ENCODE measurements at regions not wholly inside any gene's neighbourhood (a gene's known extent, or its start where the extent isn't known, plus 50 kb on each side); places are given as distances from the start of the nearest gene placed in this dataset.

DNA sequence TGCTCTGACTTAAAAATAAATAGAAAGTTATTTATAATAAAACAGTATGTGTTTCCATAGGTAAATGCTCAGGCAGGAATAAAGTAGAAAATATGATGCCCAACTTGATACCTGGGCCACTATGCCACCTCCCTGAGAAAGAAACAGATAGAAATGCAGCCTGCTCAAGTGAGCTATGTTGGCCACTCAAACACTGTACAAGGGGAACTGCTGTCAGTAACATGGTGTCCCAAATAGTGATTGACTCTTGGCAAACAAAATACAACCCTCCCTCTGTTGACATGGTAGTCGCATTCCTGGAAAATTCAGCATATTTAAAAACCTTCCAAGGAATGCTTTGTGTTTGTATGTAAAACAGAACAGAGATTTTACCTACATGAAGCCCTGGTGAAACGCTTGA is 66.9 kb upstream of the KCNE2 start:
- Histone ChIP-seq H3K9ac (ENCODE audit: low read length) (no peak overlapping the region), H3F3A (ENCODE audit: insufficient read depth, low read length) (no peaks in the 10 kb centered on the region), H3K4me3 (ENCODE audit: low read depth, low read length, poor library complexity, severe bottlenecking) (no peak overlapping the region), H3K27ac (ENCODE audit: low read depth, low read length, poor library complexity, severe bottlenecking) (no peak overlapping the region), H3K36me3 (ENCODE audit: insufficient read depth, low read length) (no peaks in the 10 kb centered on the region), H3K9me2 (ENCODE audit: low read depth, low read length) (no peaks in the 10 kb centered on the region), H3K4me2 (ENCODE audit: low read length) (no peak overlapping the region), H4K20me1 (ENCODE audit: insufficient read depth, low read length) (no peaks in the 10 kb centered on the region), H2AFZ (ENCODE audit: low read length) (no peak overlapping the region), H3K27me3 (ENCODE audit: insufficient read depth, low read length) (no peaks in the 10 kb centered on the region), H3K79me2 (ENCODE audit: insufficient read depth, low read length) (no peaks in the 10 kb centered on the region), H3K9me3 (ENCODE audit: low read length) (no peaks in the 10 kb centered on the region), H3K4me1 (ENCODE audit: insufficient read depth, low read length, severe bottlenecking) (no peaks in the 10 kb centered on the region)
- no peak for TF ChIP-seq EZH2 (IDR thresholded peaks at IDR 0.05; ENCODE audit: borderline replicate concordance, low read length)
- TF ChIP-seq, protein P1, sequence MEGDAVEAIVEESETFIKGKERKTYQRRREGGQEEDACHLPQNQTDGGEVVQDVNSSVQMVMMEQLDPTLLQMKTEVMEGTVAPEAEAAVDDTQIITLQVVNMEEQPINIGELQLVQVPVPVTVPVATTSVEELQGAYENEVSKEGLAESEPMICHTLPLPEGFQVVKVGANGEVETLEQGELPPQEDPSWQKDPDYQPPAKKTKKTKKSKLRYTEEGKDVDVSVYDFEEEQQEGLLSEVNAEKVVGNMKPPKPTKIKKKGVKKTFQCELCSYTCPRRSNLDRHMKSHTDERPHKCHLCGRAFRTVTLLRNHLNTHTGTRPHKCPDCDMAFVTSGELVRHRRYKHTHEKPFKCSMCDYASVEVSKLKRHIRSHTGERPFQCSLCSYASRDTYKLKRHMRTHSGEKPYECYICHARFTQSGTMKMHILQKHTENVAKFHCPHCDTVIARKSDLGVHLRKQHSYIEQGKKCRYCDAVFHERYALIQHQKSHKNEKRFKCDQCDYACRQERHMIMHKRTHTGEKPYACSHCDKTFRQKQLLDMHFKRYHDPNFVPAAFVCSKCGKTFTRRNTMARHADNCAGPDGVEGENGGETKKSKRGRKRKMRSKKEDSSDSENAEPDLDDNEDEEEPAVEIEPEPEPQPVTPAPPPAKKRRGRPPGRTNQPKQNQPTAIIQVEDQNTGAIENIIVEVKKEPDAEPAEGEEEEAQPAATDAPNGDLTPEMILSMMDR (IDR thresholded peaks at IDR 0.05; ENCODE audit: low read length) = no peak

DNA sequence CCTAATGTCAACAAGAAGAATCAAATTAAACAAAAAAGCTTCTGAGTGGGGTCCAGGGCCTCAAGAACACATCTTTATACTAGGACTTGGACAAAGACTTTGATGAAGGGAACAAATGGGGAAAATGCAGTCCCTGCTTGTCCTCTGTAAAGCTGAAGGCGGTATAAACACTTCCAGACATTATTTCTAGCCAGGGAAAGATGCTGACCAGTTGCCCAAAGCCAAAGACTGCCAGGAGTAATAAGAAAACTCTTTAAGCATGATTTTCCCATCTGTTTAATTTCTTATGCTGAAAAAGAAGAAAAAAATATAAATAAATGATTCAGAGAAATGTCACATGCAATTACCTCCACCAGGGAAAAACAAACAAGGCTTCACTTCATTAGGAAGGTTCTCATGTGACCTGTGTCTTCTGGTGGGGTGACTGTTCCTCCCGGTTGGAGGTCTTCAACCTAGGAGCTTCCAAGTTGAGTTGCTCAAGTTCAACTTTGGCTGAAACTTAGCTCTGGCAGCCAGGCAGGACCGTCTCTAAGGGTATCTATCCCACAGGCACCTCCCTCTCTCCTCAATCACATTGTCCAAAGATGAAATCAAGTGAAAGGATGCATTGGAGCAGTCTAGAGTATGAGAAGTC is 65.2 kb upstream of the KCNE2 start:
- Histone ChIP-seq H3K4me3 (ENCODE audit: low read depth, low read length, poor library complexity, severe bottlenecking) (no peak overlapping the region), H3K4me1 (ENCODE audit: insufficient read depth, low read length, severe bottlenecking) (no peaks in the 10 kb centered on the region), H2AFZ (ENCODE audit: low read length) (no peak overlapping the region), H3F3A (ENCODE audit: insufficient read depth, low read length) (no peaks in the 10 kb centered on the region), H3K27ac (ENCODE audit: low read depth, low read length, poor library complexity, severe bottlenecking) (no peak overlapping the region), H3K9me3 (ENCODE audit: low read length) (no peaks in the 10 kb centered on the region), H3K79me2 (ENCODE audit: insufficient read depth, low read length) (no peaks in the 10 kb centered on the region), H4K20me1 (ENCODE audit: insufficient read depth, low read length) (no peaks in the 10 kb centered on the region), H3K9me2 (ENCODE audit: low read depth, low read length) (no peaks in the 10 kb centered on the region), H3K4me2 (ENCODE audit: low read length) (no peak overlapping the region), H3K36me3 (ENCODE audit: insufficient read depth, low read length) (no peaks in the 10 kb centered on the region), H3K27me3 (ENCODE audit: insufficient read depth, low read length) (no peaks in the 10 kb centered on the region), H3K9ac (ENCODE audit: low read length) (no peak overlapping the region)
- no peak for TF ChIP-seq EZH2 (IDR thresholded peaks at IDR 0.05; ENCODE audit: borderline replicate concordance, low read length)
- TF ChIP-seq, protein P1 (IDR thresholded peaks at IDR 0.05; ENCODE audit: low read length) = no peak

DNA sequence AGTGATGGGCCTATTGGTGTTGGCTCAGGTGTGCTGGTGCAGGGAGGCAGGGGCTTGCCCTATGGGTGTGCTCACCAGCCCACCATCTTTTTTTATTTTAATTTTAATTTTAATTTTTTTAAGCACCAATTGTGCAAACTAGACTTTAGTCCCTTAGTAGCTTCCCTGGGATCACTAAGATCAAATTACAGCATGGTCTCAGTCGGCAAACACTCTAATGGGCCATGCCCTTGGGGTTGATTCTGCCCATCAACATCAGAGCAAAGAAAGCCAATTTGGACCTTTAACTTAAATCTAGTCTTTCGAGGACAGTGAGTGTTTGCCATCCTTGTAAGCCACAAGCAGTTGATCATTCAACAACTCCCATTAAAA is 64.7 kb upstream of the KCNE2 start:
- H3K9me3 ChIP-seq (ENCODE audit: low read length) = no peaks in the 10 kb centered on the region
- no peaks in the 10 kb centered on the region for H3K9me2 ChIP-seq (ENCODE audit: low read depth, low read length)
- H3K4me2 ChIP-seq (ENCODE audit: low read length) = no peak overlapping the region
- H3K36me3 ChIP-seq (ENCODE audit: insufficient read depth, low read length) = no peaks in the 10 kb centered on the region
- no peaks in the 10 kb centered on the region for H3F3A ChIP-seq (ENCODE audit: insufficient read depth, low read length)
- TF ChIP-seq, protein P1 (IDR thresholded peaks at IDR 0.05; ENCODE audit: low read length) = no peak
- TF ChIP-seq EZH2 (IDR thresholded peaks at IDR 0.05; ENCODE audit: borderline replicate concordance, low read length) = no peak
- no peak overlapping the region for H2AFZ ChIP-seq (ENCODE audit: low read length)
- no peak overlapping the region for H3K27ac ChIP-seq (ENCODE audit: low read depth, low read length, poor library complexity, severe bottlenecking)
- H4K20me1 ChIP-seq (ENCODE audit: insufficient read depth, low read length) = no peaks in the 10 kb centered on the region
- no peak overlapping the region for H3K9ac ChIP-seq (ENCODE audit: low read length)
- no peaks in the 10 kb centered on the region for H3K27me3 ChIP-seq (ENCODE audit: insufficient read depth, low read length)
- no peaks in the 10 kb centered on the region for H3K79me2 ChIP-seq (ENCODE audit: insufficient read depth, low read length)
- H3K4me1 ChIP-seq (ENCODE audit: insufficient read depth, low read length, severe bottlenecking) = no peaks in the 10 kb centered on the region
- no peak overlapping the region for H3K4me3 ChIP-seq (ENCODE audit: low read depth, low read length, poor library complexity, severe bottlenecking)
